SU-DHL-6 (cell line): ENCODE measurements at regions not wholly inside any gene's neighbourhood (a gene's known extent, or its start where the extent isn't known, plus 50 kb on each side); places are given as distances from the start of the nearest gene placed in this dataset.

Experiments
- H2AFZ ChIP-seq: fragments of 200-600 bp; sonication (generic); 2 replicates; pipeline ENCODE4 v1.6.1; 2014; ENCODE audit warnings: low read depth, mild to moderate bottlenecking, moderate library complexity, mixed read lengths, antibody characterized with exemption, low read length; ENCODE audit not compliant: severe bottlenecking
- H3F3A ChIP-seq: fragments of 200-600 bp; shearing (Covaris generic); 2 replicates; pipeline ENCODE4 v1.6.0; 2016; ENCODE audit warnings: antibody characterized with exemption, mild to moderate bottlenecking; ENCODE audit not compliant: insufficient read depth
- H3K27ac ChIP-seq: fragments of 200-600 bp; sonication (generic); 2 replicates; pipeline ENCODE4 v1.5.1; 2016; ENCODE audit warnings: low read depth, mild to moderate bottlenecking, low read length, moderate library complexity, mixed read lengths
- H3K27me3 ChIP-seq: fragments of 200-600 bp; sonication (generic), shearing (Covaris generic); 2 replicates; pipeline ENCODE4 v1.6.0; 2014; ENCODE audit warnings: mild to moderate bottlenecking, low read length
- H3K36me3 ChIP-seq: fragments of 200-600 bp; sonication (generic); 2 replicates; pipeline ENCODE4 v1.6.1; 2014; ENCODE audit warnings: mild to moderate bottlenecking, low read length, mixed read lengths
- H3K4me2 ChIP-seq: fragments of 300-600, 200-600 bp; shearing (Covaris generic), sonication (generic); 2 replicates; pipeline ENCODE4 v1.6.0; 2014; ENCODE audit warnings: low read length, low read depth, mild to moderate bottlenecking; ENCODE audit not compliant: poor library complexity, severe bottlenecking
- H3K4me3 ChIP-seq: fragments of 200-600 bp; sonication (generic); 2 replicates; pipeline ENCODE4 v1.5.1; 2014; ENCODE audit warnings: antibody characterized with exemption, low read length, mild to moderate bottlenecking, mixed read lengths; ENCODE audit not compliant: insufficient read depth, poor library complexity, severe bottlenecking
- H3K79me2 ChIP-seq: fragments of 200-600 bp; sonication (generic); 2 replicates; pipeline ENCODE4 v1.6.1; 2014; ENCODE audit warnings: mild to moderate bottlenecking, low read length, moderate library complexity; ENCODE audit not compliant: insufficient read depth
- H3K9ac ChIP-seq: fragments of 200-600 bp; sonication (generic); 2 replicates; pipeline ENCODE4 v1.7.0; 2014; ENCODE audit warnings: mild to moderate bottlenecking, low read length
- H3K9me2 ChIP-seq: fragments of 200-600 bp; sonication (generic); replicated peaks from 2 replicates; pipeline ENCODE4 v1.6.1; 2014; ENCODE audit warnings: low read length; ENCODE audit not compliant: insufficient read depth
- H3K9me3 ChIP-seq: fragments of 200-600 bp; sonication (generic); 2 replicates; pipeline ENCODE4 v1.6.1; 2014; ENCODE audit warnings: low read length, mixed read lengths; ENCODE audit not compliant: insufficient read depth
- H4K20me1 ChIP-seq: fragments of 200-600 bp; sonication (generic); 2 replicates; pipeline ENCODE4 v1.6.1; 2014; ENCODE audit warnings: low read depth, mild to moderate bottlenecking, antibody characterized with exemption, low read length, moderate library complexity, mixed read lengths
- CTCF ChIP-seq: fragments of 200-600 bp; sonication (generic); IDR thresholded peaks from one replicate; pipeline ENCODE4 v1.5.1; 2017; ENCODE audit warnings: antibody characterized with exemption, mild to moderate bottlenecking, low read length, moderate library complexity; ENCODE audit not compliant: insufficient read depth, poor library complexity, severe bottlenecking
- EZH2phosphoT487 ChIP-seq: fragments of 200-600 bp; sonication (generic), shearing (Covaris generic); conservative IDR thresholded peaks from 2 replicates; pipeline ENCODE4 v1.6.1; 2018; ENCODE audit warnings: mild to moderate bottlenecking, antibody characterized with exemption, low read length, moderate library complexity, mixed read lengths

GRCh38 chr1:88204612-88205167 is 479.4 kb upstream of the PKN2 start:
- Histone ChIP-seq H2AFZ (no peak overlapping the region), H3K9me2 (no peaks in the 10 kb centered on the region), H3K36me3 (no peaks in the 10 kb centered on the region), H3K4me3 (no peak overlapping the region), H3F3A (no peaks in the 10 kb centered on the region), H3K9me3 (no peaks in the 10 kb centered on the region), H3K4me2 (no peak overlapping the region), H3K27me3 (no peaks in the 10 kb centered on the region), H3K27ac (no peak overlapping the region), H3K9ac (no peak overlapping the region), H4K20me1 (no peaks in the 10 kb centered on the region), H3K79me2 (no peaks in the 10 kb centered on the region)
- no peak for TF ChIP-seq EZH2phosphoT487
- no peak for TF ChIP-seq CTCF

- H3K27ac ChIP-seq: no peak overlapping the region
- H3F3A ChIP-seq: no peaks in the 10 kb centered on the region
- no peaks in the 10 kb centered on the region for H4K20me1 ChIP-seq
- H3K79me2 ChIP-seq: no peaks in the 10 kb centered on the region
- H3K9ac ChIP-seq: no peak overlapping the region
- H3K9me3 ChIP-seq: no peaks in the 10 kb centered on the region
- TF ChIP-seq CTCF (no peak), EZH2phosphoT487 (no peak)
- no peaks in the 10 kb centered on the region for H3K9me2 ChIP-seq
- H3K36me3 ChIP-seq: no peaks in the 10 kb centered on the region
- no peak overlapping the region for H3K4me2 ChIP-seq
- no peaks in the 10 kb centered on the region for H3K27me3 ChIP-seq
- no peak overlapping the region for H2AFZ ChIP-seq
- no peak overlapping the region for H3K4me3 ChIP-seq
Observed at GRCh38 chr1:88208389-88208788, 475.7 kb upstream of the PKN2 start.

- H3K4me2 ChIP-seq: no peak overlapping the region
- H3K4me3 ChIP-seq: no peak overlapping the region
- no peak overlapping the region for H2AFZ ChIP-seq
Observed at GRCh38 chr1:88210103-88210787, 473.8 kb upstream of the PKN2 start.

More at GRCh38 chr1:88210103-88210787, 473.8 kb upstream of the PKN2 start:
- no peaks in the 10 kb centered on the region for H3K36me3 ChIP-seq
- no peak overlapping the region for H3K27ac ChIP-seq
- no peaks in the 10 kb centered on the region for H4K20me1 ChIP-seq
- H3K9me3 ChIP-seq: no peaks in the 10 kb centered on the region
- H3K9me2 ChIP-seq: no peaks in the 10 kb centered on the region
- no peak overlapping the region for H3K9ac ChIP-seq
- TF ChIP-seq EZH2phosphoT487 (no peak), CTCF (no peak)
- H3K79me2 ChIP-seq: no peaks in the 10 kb centered on the region
- no peaks in the 10 kb centered on the region for H3F3A ChIP-seq
- H3K27me3 ChIP-seq: no peaks in the 10 kb centered on the region
